ENCODE measurements at regions not wholly inside any gene's neighbourhood (a gene's known extent, or its start where the extent isn't known, plus 50 kb on each side); places are given as distances from the start of the nearest gene placed in this dataset.
"Not testable (repeated sequence)": the region's sequence is repeated elsewhere in the genome, so short reads cannot be mapped to it uniquely, and the experiment has no call there.

DNA sequence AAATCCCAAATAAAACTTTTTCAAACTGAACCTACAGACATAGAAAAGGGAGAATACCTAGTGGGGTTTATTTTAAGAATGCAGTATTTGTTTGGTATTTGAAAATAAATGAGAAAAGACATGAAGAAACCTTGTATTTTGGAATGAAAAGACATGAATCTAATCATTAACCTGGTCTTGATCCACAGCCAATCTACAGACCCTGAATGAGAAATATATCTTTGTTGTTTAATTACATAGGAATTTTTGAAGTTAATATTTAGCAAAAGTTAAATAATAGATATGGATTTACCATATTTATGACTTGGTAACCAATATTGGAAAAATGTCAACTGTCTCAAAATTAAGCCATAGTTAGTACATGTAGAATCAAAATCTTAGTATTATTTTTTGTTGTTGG, 76.8 kb downstream of the MAGEA10 start:
- H3K27me3 ChIP-seq (ENCODE audit: insufficient read depth, low read length) = no peaks in the 10 kb centered on the region
- CTCF ChIA-PET = no interaction called here
- no peaks in the 10 kb centered on the region for H3K9me2 ChIP-seq (ENCODE audit: insufficient read depth)
- no peaks in the 10 kb centered on the region for H4K20me1 ChIP-seq (ENCODE audit: insufficient read depth)
- H3K27ac ChIP-seq (ENCODE audit: low read depth, low read length) = no peak overlapping the region
- no TSS peak for BruUV-seq (replicated peaks)
- H3K4me2 ChIP-seq (ENCODE audit: low read length) = no peak overlapping the region
- TF ChIP-seq RAD21 (IDR thresholded peaks at IDR 0.05; ENCODE audit: low read depth) (no peak), JUND (IDR thresholded peaks at IDR 0.05) (no peak), ZBTB33 (IDR thresholded peaks at IDR 0.05; ENCODE audit: extremely low read depth, insufficient replicate concordance, low read length) (no peak), POLR2A (IDR thresholded peaks at IDR 0.05; ENCODE audit: borderline replicate concordance, extremely low read depth, insufficient read depth, insufficient read length) (no peak), SP1 (IDR thresholded peaks at IDR 0.05; ENCODE audit: low read depth) (no peak), POLR2AphosphoS5 (IDR thresholded peaks at IDR 0.05; ENCODE audit: low read depth, low read length) (no peak)
- ATAC-seq (no peak), DNase-seq (ENCODE audit: low read depth, low spot score) (no peak)
- H3K4me1 ChIP-seq (ENCODE audit: control insufficient read depth in 1 of 2, insufficient read depth in 2 of 2, low read length in 2 of 2) = no peaks in the 10 kb centered on the region
- H3K79me2 ChIP-seq (ENCODE audit: insufficient read depth, low read length) = no peaks in the 10 kb centered on the region
- H3K36me3 ChIP-seq (ENCODE audit: control insufficient read depth in 1 of 2, insufficient read depth in 2 of 2, low read length in 2 of 2) = no peaks in the 10 kb centered on the region
- no peaks in the 10 kb centered on the region for H3K9me3 ChIP-seq (ENCODE audit: control insufficient read depth in 1 of 2, insufficient read depth in 1 of 2, low read depth in 1 of 2, low read length in 2 of 2)
- intact Hi-C loops (cut with micrococcal nuclease) = no loop called here
- H3K4me3 ChIP-seq (replicated peaks in 1 of 2; ENCODE audit: low read depth in 1 of 2, low read length in 2 of 2) = no peak overlapping the region
- no peak overlapping the region for H2AFZ ChIP-seq (ENCODE audit: low read depth, low read length, poor library complexity, severe bottlenecking)
- RAD21 ChIA-PET (ENCODE audit: low non-redundant PET in 1 of 2, low total read pairs in 2 of 2, uncharacterized antibody in 2 of 2, unreplicated experiment in 2 of 2) = no interaction called here
- POLR2A ChIA-PET = no interaction called here
- H3K9ac ChIP-seq (ENCODE audit: low read length) = no peak overlapping the region

DNA sequence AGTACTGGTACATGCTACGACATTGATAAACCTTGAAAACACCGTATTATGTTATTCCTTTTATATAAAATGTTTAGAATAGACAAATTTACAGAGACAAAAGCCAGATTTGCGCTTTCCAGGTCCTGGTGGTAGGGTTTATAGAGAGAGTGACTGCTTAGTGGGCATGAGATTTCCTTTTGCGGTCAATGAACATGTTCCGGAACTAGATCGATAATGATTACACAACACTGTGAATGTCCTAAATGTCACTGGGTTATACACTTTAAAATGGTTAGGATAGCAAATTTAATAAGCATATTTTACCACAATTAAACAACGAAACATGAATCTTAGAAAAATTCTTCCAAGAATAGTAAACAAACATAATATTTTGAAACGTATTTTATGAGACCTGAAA, 77.3 kb downstream of the MAGEA10 start:
- CTCF ChIA-PET = no interaction called here
- intact Hi-C loops (cut with micrococcal nuclease) = no loop called here

GRCh38 chrX:152050623-152051022, 76.1 kb upstream of the GABRE start:
- CTCF ChIA-PET; H3K9me2 ChIP-seq (ENCODE audit: insufficient read depth); H2AFZ ChIP-seq (ENCODE audit: low read depth, low read length, poor library complexity, severe bottlenecking); H3K27ac ChIP-seq (ENCODE audit: low read depth, low read length); POLR2A ChIA-PET; H3K4me2 ChIP-seq (ENCODE audit: low read length); H3K4me1 ChIP-seq (ENCODE audit: control insufficient read depth in 1 of 2, insufficient read depth in 2 of 2, low read length in 2 of 2); H3K9me3 ChIP-seq (ENCODE audit: control insufficient read depth in 1 of 2, insufficient read depth in 1 of 2, low read depth in 1 of 2, low read length in 2 of 2); BruUV-seq (replicated peaks); DNase-seq (ENCODE audit: low read depth, low spot score); H4K20me1 ChIP-seq (ENCODE audit: insufficient read depth); H3K4me3 ChIP-seq (replicated peaks in 1 of 2; ENCODE audit: low read depth in 1 of 2, low read length in 2 of 2); H3K9ac ChIP-seq (ENCODE audit: low read length); RAD21 ChIA-PET (ENCODE audit: low non-redundant PET in 1 of 2, low total read pairs in 2 of 2, uncharacterized antibody in 2 of 2, unreplicated experiment in 2 of 2); intact Hi-C loops (cut with micrococcal nuclease); H3K36me3 ChIP-seq (ENCODE audit: control insufficient read depth in 1 of 2, insufficient read depth in 2 of 2, low read length in 2 of 2); ATAC-seq; H3K27me3 ChIP-seq (ENCODE audit: insufficient read depth, low read length); H3K79me2 ChIP-seq (ENCODE audit: insufficient read depth, low read length): not testable (repeated sequence)

More for the DNA sequence above, 77.3 kb downstream of the MAGEA10 start:
- no peaks in the 10 kb centered on the region for H3K9me2 ChIP-seq (ENCODE audit: insufficient read depth)
- BruUV-seq (replicated peaks) = no TSS peak
- H2AFZ ChIP-seq (ENCODE audit: low read depth, low read length, poor library complexity, severe bottlenecking) = no peak overlapping the region
- H3K36me3 ChIP-seq (ENCODE audit: control insufficient read depth in 1 of 2, insufficient read depth in 2 of 2, low read length in 2 of 2) = no peaks in the 10 kb centered on the region
- H4K20me1 ChIP-seq (ENCODE audit: insufficient read depth) = no peaks in the 10 kb centered on the region
- DNase-seq (ENCODE audit: low read depth, low spot score) = no peak
- no peak overlapping the region for H3K27ac ChIP-seq (ENCODE audit: low read depth, low read length)
- no peaks in the 10 kb centered on the region for H3K27me3 ChIP-seq (ENCODE audit: insufficient read depth, low read length)
- ChIA-PET POLR2A (no interaction called here), RAD21 (ENCODE audit: low non-redundant PET in 1 of 2, low total read pairs in 2 of 2, uncharacterized antibody in 2 of 2, unreplicated experiment in 2 of 2) (no interaction called here)
- ATAC-seq = no peak
- no peaks in the 10 kb centered on the region for H3K79me2 ChIP-seq (ENCODE audit: insufficient read depth, low read length)
- H3K4me1 ChIP-seq (ENCODE audit: control insufficient read depth in 1 of 2, insufficient read depth in 2 of 2, low read length in 2 of 2) = no peaks in the 10 kb centered on the region
- TF ChIP-seq JUND (IDR thresholded peaks at IDR 0.05) (no peak), EGR1 (IDR thresholded peaks at IDR 0.05; ENCODE audit: low read depth) (no peak), FOSL1 (IDR thresholded peaks at IDR 0.05; ENCODE audit: low read depth) (no peak)
- TF ChIP-seq, protein P1, sequence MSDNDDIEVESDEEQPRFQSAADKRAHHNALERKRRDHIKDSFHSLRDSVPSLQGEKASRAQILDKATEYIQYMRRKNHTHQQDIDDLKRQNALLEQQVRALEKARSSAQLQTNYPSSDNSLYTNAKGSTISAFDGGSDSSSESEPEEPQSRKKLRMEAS (IDR thresholded peaks at IDR 0.05) = no peak
- no peak overlapping the region for H3K4me3 ChIP-seq (replicated peaks in 1 of 2; ENCODE audit: low read depth in 1 of 2, low read length in 2 of 2)
- no peak overlapping the region for H3K4me2 ChIP-seq (ENCODE audit: low read length)
- H3K9me3 ChIP-seq (ENCODE audit: control insufficient read depth in 1 of 2, insufficient read depth in 1 of 2, low read depth in 1 of 2, low read length in 2 of 2) = no peaks in the 10 kb centered on the region
- H3K9ac ChIP-seq (ENCODE audit: low read length) = no peak overlapping the region
